NCI-H1092 treated with DMSO at 0.1 percent for 48 hours (cell line): ENCODE measurements at regions not wholly inside any gene's neighbourhood (a gene's known extent, or its start where the extent isn't known, plus 50 kb on each side); places are given as distances from the start of the nearest gene placed in this dataset.

ENCODE experiments used
- DNase-seq: peaks from one replicate; lab custom pipeline; 2025; lab: John Stamatoyannopoulos, UW

DNA sequence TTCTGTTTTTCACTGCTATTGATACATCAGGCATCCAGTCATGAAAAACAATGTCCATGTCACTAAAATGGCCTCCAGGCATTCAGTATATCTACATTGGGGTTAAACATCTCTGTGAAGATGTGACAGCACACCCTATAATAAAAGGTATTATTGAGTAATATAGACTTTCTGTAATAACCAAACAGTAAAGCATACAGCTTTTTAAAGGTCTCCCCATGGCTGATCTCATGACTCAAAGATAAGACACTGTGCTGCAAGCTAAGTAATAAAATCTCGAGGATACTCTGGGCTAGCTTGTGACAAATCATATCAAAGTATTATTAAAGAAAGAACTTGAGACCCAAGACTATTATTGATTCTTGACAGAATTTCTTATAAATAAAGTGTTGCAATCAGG lies 613.1 kb upstream of the PKN2 start:
- DNase-seq: no peak

DNA sequence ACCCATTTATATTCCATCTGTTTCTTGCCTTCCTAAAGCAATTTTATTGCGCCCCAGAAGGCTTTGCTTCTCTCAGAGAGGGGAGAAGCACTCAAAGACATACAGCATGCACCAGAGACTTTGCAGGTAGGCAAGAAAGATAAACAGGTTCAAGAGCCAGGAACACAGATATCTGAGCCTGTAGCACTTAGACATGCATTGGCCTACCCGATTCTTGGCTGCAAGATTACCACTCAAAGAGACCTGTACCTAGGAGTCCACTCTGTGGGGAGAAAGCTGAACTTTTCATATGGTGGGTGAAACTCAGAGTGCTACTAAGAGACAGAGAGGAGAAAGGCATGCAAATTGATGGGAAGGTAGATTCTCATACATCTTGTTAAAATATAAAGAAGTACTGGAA lies 609.4 kb upstream of the PKN2 start:
- no peak for DNase-seq

DNA sequence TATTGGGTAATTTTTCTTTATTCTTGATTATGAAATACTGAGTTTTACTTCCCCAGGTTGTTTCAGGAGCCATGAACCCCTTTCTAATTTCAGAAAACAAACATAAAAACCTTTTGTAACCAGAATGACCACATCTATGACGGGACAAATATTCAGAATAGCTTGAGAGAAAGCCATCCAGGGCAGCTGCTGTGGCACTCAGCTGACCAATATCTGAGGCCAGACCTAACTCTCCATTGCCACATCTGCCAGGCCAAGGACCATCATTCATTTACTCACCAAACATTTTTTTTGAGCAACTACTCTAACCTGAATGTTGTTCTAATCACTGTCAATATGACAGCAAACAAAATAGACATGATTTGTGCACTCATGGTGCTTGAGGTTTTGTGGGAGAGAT lies 608.3 kb upstream of the PKN2 start:
- no peak for DNase-seq

GRCh38 chr1:88079036-88079435 lies 605.0 kb upstream of the PKN2 start:
- no peak for DNase-seq

- DNase-seq: no peak
Observed at GRCh38 chr1:88080875-88081274, 603.2 kb upstream of the PKN2 start.

DNA sequence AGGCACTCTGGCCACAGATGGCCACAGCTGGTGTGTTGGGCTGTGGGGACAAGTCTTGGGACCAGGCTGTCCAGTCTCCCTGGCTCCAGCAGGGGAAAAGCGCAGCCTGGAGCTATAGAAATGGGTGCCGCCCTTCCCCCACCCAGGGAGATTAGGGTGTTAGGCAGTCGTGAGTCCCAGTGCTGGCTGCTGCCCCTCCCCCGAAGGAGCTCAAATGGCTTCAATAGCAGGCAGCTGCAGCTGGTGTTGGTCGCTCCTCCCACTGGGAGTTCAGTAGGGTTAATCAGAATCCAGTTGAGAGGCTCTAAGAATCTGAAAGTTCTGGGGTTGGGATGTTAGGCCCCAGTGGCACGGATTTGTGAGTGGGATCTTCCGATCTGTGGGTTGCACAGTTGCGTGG lies 595.6 kb upstream of the PKN2 start:
- no peak for DNase-seq

- DNase-seq: no peak
Observed at GRCh38 chr1:88089961-88090360, 594.1 kb upstream of the PKN2 start.

DNA sequence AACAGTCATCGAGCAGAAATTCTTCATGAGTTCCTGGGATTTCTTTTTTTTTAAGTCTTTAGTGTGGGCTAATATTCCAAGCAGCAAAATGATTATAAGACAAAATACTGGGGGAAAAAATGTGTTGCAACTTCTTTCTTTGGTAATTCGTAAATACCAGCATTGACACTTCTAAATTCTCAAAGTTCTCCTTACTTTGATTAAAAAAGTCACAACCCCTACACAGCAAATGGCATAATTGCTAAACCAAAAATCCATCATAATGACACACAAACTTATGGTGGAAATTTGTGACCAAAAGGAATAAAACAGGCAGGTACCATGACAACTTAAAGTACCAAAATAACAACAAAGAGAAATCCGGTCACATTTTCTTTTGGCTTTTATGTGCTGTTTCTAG lies 585.2 kb upstream of the PKN2 start:
- DNase-seq: no peak

DNA sequence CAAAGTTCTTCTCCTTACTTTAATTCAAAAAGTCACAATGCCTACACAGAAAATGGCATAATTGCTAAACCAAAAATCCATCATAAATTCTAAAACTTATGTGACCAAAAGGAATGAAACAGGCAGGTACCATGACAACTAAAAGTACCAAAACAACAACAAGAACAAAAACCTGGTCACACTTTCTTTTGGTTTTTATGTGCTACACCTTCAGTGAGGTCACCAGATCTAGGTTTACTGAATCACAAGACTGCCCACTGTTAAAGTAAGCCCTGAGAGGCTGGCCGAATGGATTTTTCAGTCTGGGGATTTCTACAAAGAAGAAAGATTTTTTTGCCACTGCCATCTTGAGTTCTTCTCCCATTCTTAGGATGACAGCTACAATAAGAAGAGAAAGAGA lies 583.0 kb upstream of the PKN2 start:
- DNase-seq: no peak

- no peak for DNase-seq
Observed at GRCh38 chr1:88104236-88104635, 579.8 kb upstream of the PKN2 start.

- no peak for DNase-seq
Observed at GRCh38 chr1:88104886-88105285, 579.2 kb upstream of the PKN2 start.

GRCh38 chr1:88111816-88112215 lies 572.3 kb upstream of the PKN2 start:
- no peak for DNase-seq

GRCh38 chr1:88117597-88117996 lies 566.5 kb upstream of the PKN2 start:
- DNase-seq: no peak

- no peak for DNase-seq
Observed at GRCh38 chr1:88118176-88118845, 565.8 kb upstream of the PKN2 start.

- DNase-seq: no peak
Observed at GRCh38 chr1:88124614-88125013, 559.5 kb upstream of the PKN2 start.

GRCh38 chr1:88126467-88126866 lies 557.6 kb upstream of the PKN2 start:
- DNase-seq: no peak

GRCh38 chr1:88133991-88134390 lies 550.1 kb upstream of the PKN2 start:
- DNase-seq: no peak

DNA sequence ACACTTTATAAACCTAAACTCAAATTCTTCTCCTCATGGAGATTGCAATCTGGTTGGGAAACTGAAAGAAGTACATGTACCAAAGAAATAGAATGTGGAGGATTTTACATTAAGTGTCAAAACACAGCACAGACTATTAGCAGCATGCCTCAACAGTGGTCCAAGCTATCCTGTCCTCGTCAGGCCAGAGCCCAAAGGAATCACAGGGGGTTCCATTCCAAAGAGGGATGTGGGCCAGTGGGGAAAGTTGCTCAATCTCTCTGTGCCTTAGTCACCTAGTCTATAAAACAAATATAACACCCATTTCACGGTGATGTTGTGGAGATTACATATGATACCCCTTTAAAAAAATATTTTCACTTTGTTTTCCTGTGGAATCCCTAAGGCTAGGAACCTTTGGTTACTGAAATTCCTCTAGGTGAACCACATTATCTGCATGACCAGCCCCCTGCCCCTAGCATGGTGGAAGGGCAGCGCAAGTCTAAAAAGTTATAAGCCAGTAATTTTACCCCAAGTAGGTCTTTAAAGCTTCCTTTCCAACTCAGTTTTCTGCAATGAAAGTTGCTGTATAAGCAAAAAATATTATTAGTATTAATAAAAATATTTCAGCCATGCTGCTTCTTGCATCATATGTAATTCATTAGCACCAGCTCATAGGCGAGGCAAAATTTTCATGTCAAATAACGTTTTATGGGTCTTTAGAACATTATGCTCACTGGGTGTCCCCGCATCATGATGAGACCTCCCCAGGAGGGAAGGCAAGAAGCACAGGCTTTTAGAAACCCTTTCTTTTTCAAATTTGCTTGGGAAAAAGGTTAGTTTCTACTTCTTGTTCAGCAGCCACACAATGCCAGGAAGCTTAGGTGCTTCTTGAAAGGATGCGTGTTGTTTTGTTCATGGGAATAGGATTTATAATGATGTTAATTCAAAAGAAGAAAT lies 548.8 kb upstream of the PKN2 start:
- DNase-seq: no peak

DNA sequence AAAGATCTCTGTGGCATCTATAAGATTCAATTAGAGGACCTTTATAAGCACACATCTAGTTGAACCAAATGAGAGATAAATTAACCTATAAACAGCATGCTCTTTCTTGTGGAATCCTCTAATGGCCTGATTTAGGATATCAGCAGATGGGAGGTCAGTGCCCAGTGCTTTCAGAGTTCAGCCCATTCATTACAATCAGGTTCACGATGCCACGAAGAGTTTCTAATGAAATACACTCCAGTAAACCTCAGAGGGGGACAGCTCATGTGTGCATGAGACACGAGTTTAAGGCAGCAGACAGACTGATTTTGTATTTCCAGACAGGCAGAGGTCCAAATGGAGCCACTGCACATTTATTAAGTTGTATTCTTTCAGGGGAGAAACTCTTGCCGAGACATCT lies 544.4 kb upstream of the PKN2 start:
- DNase-seq: no peak

- no peak for DNase-seq
Observed at GRCh38 chr1:88140325-88140724, 543.7 kb upstream of the PKN2 start.

GRCh38 chr1:88141499-88142074 lies 542.5 kb upstream of the PKN2 start:
- DNase-seq: no peak

GRCh38 chr1:88145752-88146151 lies 538.3 kb upstream of the PKN2 start:
- no peak for DNase-seq

DNA sequence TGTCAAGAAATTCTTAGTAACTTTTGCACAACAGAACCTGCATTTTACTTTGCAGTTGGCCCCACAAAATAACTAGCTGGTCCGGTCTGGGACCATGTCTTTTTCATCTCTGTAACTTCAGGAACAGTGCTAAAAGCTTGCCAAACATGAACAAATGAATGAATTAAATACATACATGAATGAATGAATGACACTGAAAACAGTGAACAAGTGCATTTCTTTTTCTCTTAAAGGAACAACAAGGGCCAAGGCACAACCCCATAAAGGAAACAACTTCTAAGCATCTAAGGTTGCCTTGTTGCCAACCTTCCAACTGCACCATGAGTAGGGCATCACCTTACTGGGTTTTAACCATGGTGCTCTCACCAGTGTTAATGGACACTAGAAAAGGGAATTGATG lies 534.4 kb upstream of the PKN2 start:
- no peak for DNase-seq
